ENCODE measurements at regions not wholly inside any gene's neighbourhood (a gene's known extent, or its start where the extent isn't known, plus 50 kb on each side); places are given as distances from the start of the nearest gene placed in this dataset.

DNA sequence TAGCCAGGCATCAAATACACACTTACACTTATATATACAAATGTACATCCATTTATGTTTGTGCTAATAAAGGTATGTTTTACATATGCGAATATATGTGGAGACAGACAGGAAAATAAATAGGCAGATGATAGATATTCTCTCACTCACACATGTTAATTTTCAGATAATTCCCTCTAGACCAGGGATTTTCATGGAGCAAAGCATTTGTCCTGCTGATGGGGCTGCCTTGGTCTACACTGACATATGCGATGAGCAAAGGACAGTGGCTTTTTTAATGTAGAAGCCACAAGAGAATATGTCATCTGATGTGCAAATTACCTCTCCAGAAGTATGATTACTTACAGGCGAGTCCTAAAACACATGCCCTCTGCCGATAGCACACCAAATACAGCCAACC is 224.5 kb downstream of the VEGFC start:
- Histone ChIP-seq H4K20me1 (ENCODE audit: insufficient read depth, low read length) (no peaks in the 10 kb centered on the region), H3K36me3 (ENCODE audit: insufficient read depth, low read length) (no peaks in the 10 kb centered on the region), H2AFZ (ENCODE audit: low read depth, low read length) (no peak overlapping the region), H3K9me3 (ENCODE audit: insufficient read depth, low read depth, low read length) (no peaks in the 10 kb centered on the region), H3K4me2 (ENCODE audit: low read length) (no peak overlapping the region), H3K9ac (ENCODE audit: low read length) (no peak overlapping the region), H3K27ac (ENCODE audit: low read depth, low read length) (no peak overlapping the region), H3K79me2 (ENCODE audit: insufficient read depth, low read length) (no peaks in the 10 kb centered on the region), H3K4me1 (ENCODE audit: insufficient read depth, low read length) (no peaks in the 10 kb centered on the region), H3K27me3 (ENCODE audit: insufficient read depth, low read length) (no peaks in the 10 kb centered on the region), H3K4me3 (ENCODE audit: insufficient read depth, low read depth, low read length) (no peak overlapping the region)
- H3K27me3 Mint-ChIP-seq (ENCODE audit: low read depth, unreplicated experiment): no peaks in the 10 kb centered on the region
- no peak for DNase-seq (ENCODE audit: low read depth)
- H3K9me3 Mint-ChIP-seq (ENCODE audit: unreplicated experiment): no peaks in the 10 kb centered on the region
- no peaks in the 10 kb centered on the region for H3K4me1 Mint-ChIP-seq (ENCODE audit: low read depth, unreplicated experiment)
- no peak for FAIRE-seq
- H3K27ac Mint-ChIP-seq (ENCODE audit: unreplicated experiment): no peak overlapping the region
- TF ChIP-seq EZH2 (IDR thresholded peaks at IDR 0.05; ENCODE audit: insufficient read depth, low read length) (no peak), CTCF (IDR thresholded peaks at IDR 0.05; ENCODE audit: insufficient read depth, low read depth, low read length) (no peak)
- H3K4me3 Mint-ChIP-seq (ENCODE audit: unreplicated experiment): no peak overlapping the region
- no peaks in the 10 kb centered on the region for H3K36me3 Mint-ChIP-seq (ENCODE audit: low read depth, unreplicated experiment)

GRCh38 chr4:176569301-176569700 is 223.4 kb downstream of the VEGFC start:
- no peaks in the 10 kb centered on the region for H3K4me1 Mint-ChIP-seq (ENCODE audit: low read depth, unreplicated experiment)
- H3K79me2 ChIP-seq (ENCODE audit: insufficient read depth, low read length): no peaks in the 10 kb centered on the region
- H3K27me3 ChIP-seq (ENCODE audit: insufficient read depth, low read length): no peaks in the 10 kb centered on the region
- DNase-seq (ENCODE audit: low read depth) (no peak), FAIRE-seq (no peak)
- no peaks in the 10 kb centered on the region for H3K4me1 ChIP-seq (ENCODE audit: insufficient read depth, low read length)
- H3K9me3 Mint-ChIP-seq (ENCODE audit: unreplicated experiment): no peaks in the 10 kb centered on the region
- H3K36me3 Mint-ChIP-seq (ENCODE audit: low read depth, unreplicated experiment): no peaks in the 10 kb centered on the region
- no peak for TF ChIP-seq CTCF (IDR thresholded peaks at IDR 0.05; ENCODE audit: insufficient read depth, low read depth, low read length)
- no peak for TF ChIP-seq EZH2 (IDR thresholded peaks at IDR 0.05; ENCODE audit: insufficient read depth, low read length)
- H3K9me3 ChIP-seq (ENCODE audit: insufficient read depth, low read depth, low read length): no peaks in the 10 kb centered on the region
- H3K4me2 ChIP-seq (ENCODE audit: low read length): no peak overlapping the region
- H3K27ac ChIP-seq (ENCODE audit: low read depth, low read length): no peak overlapping the region
- no peak overlapping the region for H3K4me3 ChIP-seq (ENCODE audit: insufficient read depth, low read depth, low read length)
- no peak overlapping the region for H3K9ac ChIP-seq (ENCODE audit: low read length)
- no peaks in the 10 kb centered on the region for H3K27me3 Mint-ChIP-seq (ENCODE audit: low read depth, unreplicated experiment)
- no peak overlapping the region for H3K4me3 Mint-ChIP-seq (ENCODE audit: unreplicated experiment)
- no peaks in the 10 kb centered on the region for H3K36me3 ChIP-seq (ENCODE audit: insufficient read depth, low read length)
- H3K27ac Mint-ChIP-seq (ENCODE audit: unreplicated experiment): no peak overlapping the region
- no peaks in the 10 kb centered on the region for H4K20me1 ChIP-seq (ENCODE audit: insufficient read depth, low read length)
- H2AFZ ChIP-seq (ENCODE audit: low read depth, low read length): no peak overlapping the region

GRCh38 chr4:176571206-176571605 is 221.5 kb downstream of the VEGFC start:
- H3K27ac Mint-ChIP-seq (ENCODE audit: unreplicated experiment): no peak overlapping the region
- no peak overlapping the region for H3K4me3 ChIP-seq (ENCODE audit: insufficient read depth, low read depth, low read length)
- no peaks in the 10 kb centered on the region for H3K79me2 ChIP-seq (ENCODE audit: insufficient read depth, low read length)
- H3K27ac ChIP-seq (ENCODE audit: low read depth, low read length): no peak overlapping the region
- H3K4me2 ChIP-seq (ENCODE audit: low read length): no peak overlapping the region
- no peak overlapping the region for H2AFZ ChIP-seq (ENCODE audit: low read depth, low read length)
- H3K9me3 ChIP-seq (ENCODE audit: insufficient read depth, low read depth, low read length): no peaks in the 10 kb centered on the region
- no peak for TF ChIP-seq CTCF (IDR thresholded peaks at IDR 0.05; ENCODE audit: insufficient read depth, low read depth, low read length)
- DNase-seq (ENCODE audit: low read depth) (no peak), FAIRE-seq (no peak)
- no peaks in the 10 kb centered on the region for H3K27me3 Mint-ChIP-seq (ENCODE audit: low read depth, unreplicated experiment)
- no peaks in the 10 kb centered on the region for H3K36me3 ChIP-seq (ENCODE audit: insufficient read depth, low read length)
- no peaks in the 10 kb centered on the region for H3K36me3 Mint-ChIP-seq (ENCODE audit: low read depth, unreplicated experiment)
- no peaks in the 10 kb centered on the region for H4K20me1 ChIP-seq (ENCODE audit: insufficient read depth, low read length)
- no peak overlapping the region for H3K9ac ChIP-seq (ENCODE audit: low read length)
- H3K4me1 Mint-ChIP-seq (ENCODE audit: low read depth, unreplicated experiment): peaks cover 3% of the 10 kb centered on the region
- no peak overlapping the region for H3K4me3 Mint-ChIP-seq (ENCODE audit: unreplicated experiment)
- no peaks in the 10 kb centered on the region for H3K4me1 ChIP-seq (ENCODE audit: insufficient read depth, low read length)
- H3K9me3 Mint-ChIP-seq (ENCODE audit: unreplicated experiment): no peaks in the 10 kb centered on the region
- no peaks in the 10 kb centered on the region for H3K27me3 ChIP-seq (ENCODE audit: insufficient read depth, low read length)

All from astrocyte (in vitro differentiated cells and primary cell).